PFSK-1 (cell line): ENCODE measurements at regions not wholly inside any gene's neighbourhood (a gene's known extent, or its start where the extent isn't known, plus 50 kb on each side); places are given as distances from the start of the nearest gene placed in this dataset.

Experiments
- FOXP2 ChIP-seq: optimal IDR thresholded peaks from 2 replicates; pipeline ENCODE3; 2011; ENCODE audit warnings: borderline replicate concordance, control low read depth, inconsistent platforms; ENCODE audit not compliant: insufficient read depth; ENCODE audit errors: extremely low read length, extremely low read depth
- POLR2AphosphoS5 ChIP-seq: IDR thresholded peaks from 2 replicates; pipeline ENCODE4 v1.6.1; 2012; ENCODE audit warnings: low read depth, mild to moderate bottlenecking, control low read depth, low read length, moderate library complexity
- SIN3A ChIP-seq: IDR thresholded peaks from 2 replicates; pipeline ENCODE4 v1.6.1; 2012; ENCODE audit warnings: mild to moderate bottlenecking, low read length, moderate library complexity, borderline replicate concordance; ENCODE audit not compliant: insufficient read depth
- TAF1 ChIP-seq: IDR thresholded peaks from 2 replicates; pipeline ENCODE4 v1.6.1; 2012; ENCODE audit warnings: low read length, control low read depth, borderline replicate concordance; ENCODE audit not compliant: insufficient read depth
- TF ChIP-seq, protein P1 (sequence below), 2 experiments: IDR thresholded peaks; 2 replicates each; pipeline versions ENCODE4 v1.6.1 to v1.8.0; 2011 to 2012; ENCODE audit warnings: low read depth in 2 of 2, low read length in 2 of 2, control low read depth in 1 of 2, inconsistent platforms in 1 of 2, mild to moderate bottlenecking in 1 of 2, moderate library complexity in 1 of 2; ENCODE audit not compliant: insufficient read depth in 1 of 2

DNA sequence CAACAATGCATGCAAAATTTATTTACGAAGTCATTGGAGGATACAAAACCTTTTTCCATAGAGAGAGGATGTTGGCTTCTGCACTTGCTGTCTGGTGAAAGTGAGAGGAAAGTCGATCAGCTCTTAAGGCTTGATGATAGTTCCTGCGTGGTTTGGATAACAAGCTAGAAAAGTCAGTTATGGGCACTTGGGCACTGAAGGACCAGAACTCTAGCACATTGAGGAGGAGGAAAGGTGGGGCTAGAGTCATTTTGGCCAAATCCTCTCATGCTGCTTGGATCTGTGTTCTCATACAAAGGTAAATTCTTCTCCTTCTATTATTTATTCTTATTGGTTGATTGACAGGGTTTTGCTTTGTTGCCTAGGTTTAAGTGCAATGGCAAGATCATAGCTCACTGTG, 245.9 kb upstream of the ADAMTSL1 start:
- no peak for TF ChIP-seq SIN3A
- no peak for TF ChIP-seq POLR2AphosphoS5
- TF ChIP-seq, protein P1, sequence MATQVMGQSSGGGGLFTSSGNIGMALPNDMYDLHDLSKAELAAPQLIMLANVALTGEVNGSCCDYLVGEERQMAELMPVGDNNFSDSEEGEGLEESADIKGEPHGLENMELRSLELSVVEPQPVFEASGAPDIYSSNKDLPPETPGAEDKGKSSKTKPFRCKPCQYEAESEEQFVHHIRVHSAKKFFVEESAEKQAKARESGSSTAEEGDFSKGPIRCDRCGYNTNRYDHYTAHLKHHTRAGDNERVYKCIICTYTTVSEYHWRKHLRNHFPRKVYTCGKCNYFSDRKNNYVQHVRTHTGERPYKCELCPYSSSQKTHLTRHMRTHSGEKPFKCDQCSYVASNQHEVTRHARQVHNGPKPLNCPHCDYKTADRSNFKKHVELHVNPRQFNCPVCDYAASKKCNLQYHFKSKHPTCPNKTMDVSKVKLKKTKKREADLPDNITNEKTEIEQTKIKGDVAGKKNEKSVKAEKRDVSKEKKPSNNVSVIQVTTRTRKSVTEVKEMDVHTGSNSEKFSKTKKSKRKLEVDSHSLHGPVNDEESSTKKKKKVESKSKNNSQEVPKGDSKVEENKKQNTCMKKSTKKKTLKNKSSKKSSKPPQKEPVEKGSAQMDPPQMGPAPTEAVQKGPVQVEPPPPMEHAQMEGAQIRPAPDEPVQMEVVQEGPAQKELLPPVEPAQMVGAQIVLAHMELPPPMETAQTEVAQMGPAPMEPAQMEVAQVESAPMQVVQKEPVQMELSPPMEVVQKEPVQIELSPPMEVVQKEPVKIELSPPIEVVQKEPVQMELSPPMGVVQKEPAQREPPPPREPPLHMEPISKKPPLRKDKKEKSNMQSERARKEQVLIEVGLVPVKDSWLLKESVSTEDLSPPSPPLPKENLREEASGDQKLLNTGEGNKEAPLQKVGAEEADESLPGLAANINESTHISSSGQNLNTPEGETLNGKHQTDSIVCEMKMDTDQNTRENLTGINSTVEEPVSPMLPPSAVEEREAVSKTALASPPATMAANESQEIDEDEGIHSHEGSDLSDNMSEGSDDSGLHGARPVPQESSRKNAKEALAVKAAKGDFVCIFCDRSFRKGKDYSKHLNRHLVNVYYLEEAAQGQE (IDR thresholded peaks at IDR 0.05; ENCODE audit: insufficient read depth in 1 of 2, low read depth in 2 of 2, low read length in 2 of 2), result no peak
- TF ChIP-seq TAF1, result no peak
- no peak for TF ChIP-seq FOXP2
